Panc1 (cell line): ENCODE measurements at regions not wholly inside any gene's neighbourhood (a gene's known extent, or its start where the extent isn't known, plus 50 kb on each side); places are given as distances from the start of the nearest gene placed in this dataset.

ENCODE experiments used
- CTCF ChIP-seq: fragments of 450-650 bp; IDR thresholded peaks from 2 replicates; pipeline ENCODE4 v1.5.1; 2017; ENCODE audit warnings: mild to moderate bottlenecking
- POLR2AphosphoS5 ChIP-seq: IDR thresholded peaks from 2 replicates; pipeline ENCODE4 v1.6.1; 2012; ENCODE audit warnings: mild to moderate bottlenecking, low read depth, low read length, moderate library complexity

- TF ChIP-seq CTCF = peak; percentile 85
- TF ChIP-seq POLR2AphosphoS5 = no peak
These were observed 84.5 kb downstream of the ISX start for GRCh38 chr22:35150183-35151107.
